Lower leg skin (tissue), 4 donors: ENCODE measurements at regions not wholly inside any gene's neighbourhood (a gene's known extent, or its start where the extent isn't known, plus 50 kb on each side); places are given as distances from the start of the nearest gene placed in this dataset.

Experiments
- DNase-seq, 2 donors: peaks; one replicate each; pipeline ENCODE4 v3.0.0-alpha.2; 2019; ENCODE audit warnings: low spot score in 2 of 2
- H3K4me3 ChIP-seq: fragments of 200-600 bp; sonication (generic); 2 replicates; pipeline ENCODE4 v1.5.1; 2017; ENCODE audit warnings: mild to moderate bottlenecking, low read depth; ENCODE audit not compliant: poor library complexity, severe bottlenecking
- CTCF ChIP-seq, 3 donors: fragments of 450-650 bp; IDR thresholded peaks; one replicate each; pipeline ENCODE4 v1.5.1; 2016; ENCODE audit warnings: antibody characterized with exemption in 3 of 3, mild to moderate bottlenecking in 3 of 3, moderate library complexity in 2 of 3
- POLR2A ChIP-seq, 2 donors: fragments of 450-650 bp; IDR thresholded peaks; one replicate each; pipeline ENCODE4 v1.6.1; 2016 to 2017; ENCODE audit warnings: antibody characterized with exemption in 2 of 2, mild to moderate bottlenecking in 1 of 2, moderate library complexity in 1 of 2
- WGBS, 2 donors: methylation state at CpG; one replicate each; pipeline ENCODE4 v1.1.5; 2018; 5-methylcytosine and 5-hydroxymethylcytosine counted together
- intact Hi-C: fragments of 100-400 bp; cut with DNase I; formaldehyde crosslinking; loops from one replicate; pipeline ENCODE4 v1.15.0; 2023; ENCODE audit warnings: low total_unique reads

GRCh38 chr13:55500694-55501093 lies 1640.0 kb upstream of the PRR20A start:
- 77 to 81% methylated on average over 2 of the region's 2 CpGs for WGBS, 2 donors

GRCh38 chr13:55516610-55517009 lies 1624.1 kb upstream of the PRR20A start:
- TF ChIP-seq POLR2A (IDR thresholded peaks at IDR 0.05) (no peak), CTCF (IDR thresholded peaks at IDR 0.05) (no peak)
- no peak overlapping the region for H3K4me3 ChIP-seq
- no peak for DNase-seq
- WGBS, 2 donors = 17 to 31% methylated on average over 1 of the region's 1 CpG
- intact Hi-C loops = no loop called here

More at GRCh38 chr13:55500694-55501093, 1640.0 kb upstream of the PRR20A start:
- intact Hi-C loops = no loop called here
- DNase-seq = no peak
- TF ChIP-seq POLR2A (IDR thresholded peaks at IDR 0.05) (no peak), CTCF (IDR thresholded peaks at IDR 0.05) (no peak)
- no peak overlapping the region for H3K4me3 ChIP-seq

GRCh38 chr13:55517312-55517711 lies 1623.4 kb upstream of the PRR20A start:
- H3K4me3 ChIP-seq = no peak overlapping the region
- WGBS, 2 donors = 74 to 78% methylated on average over 1 of the region's 1 CpG
- no peak for TF ChIP-seq POLR2A (IDR thresholded peaks at IDR 0.05)
- intact Hi-C loops = no loop called here
- no peak for DNase-seq

- DNase-seq = no peak
- H3K4me3 ChIP-seq = no peak overlapping the region
- intact Hi-C loops = no loop called here
- 92 to 96% methylated on average over 1 of the region's 1 CpG for WGBS, 2 donors
- TF ChIP-seq POLR2A (IDR thresholded peaks at IDR 0.05) = no peak
- TF ChIP-seq CTCF (IDR thresholded peaks at IDR 0.05) = no peak
Observed at GRCh38 chr13:55528434-55528833, 1612.3 kb upstream of the PRR20A start.

- intact Hi-C loops = no loop called here
- 94 to 96% methylated on average over 1 of the region's 1 CpG for WGBS, 2 donors
- no peak for TF ChIP-seq POLR2A (IDR thresholded peaks at IDR 0.05)
- no peak for TF ChIP-seq CTCF (IDR thresholded peaks at IDR 0.05)
- no peak overlapping the region for H3K4me3 ChIP-seq
- DNase-seq = no peak
Observed at GRCh38 chr13:55534306-55534705, 1606.4 kb upstream of the PRR20A start.

- intact Hi-C loops = no loop called here
- no peak for DNase-seq
- TF ChIP-seq CTCF (IDR thresholded peaks at IDR 0.05) = no peak
- TF ChIP-seq POLR2A (IDR thresholded peaks at IDR 0.05) = no peak
- no peak overlapping the region for H3K4me3 ChIP-seq
- 79 to 85% methylated on average over 2 of the region's 2 CpGs for WGBS, 2 donors
Observed at GRCh38 chr13:55538424-55538823, 1602.3 kb upstream of the PRR20A start.
